Endothelial cell of umbilical vein (primary cell): ENCODE measurements at regions not wholly inside any gene's neighbourhood (a gene's known extent, or its start where the extent isn't known, plus 50 kb on each side); places are given as distances from the start of the nearest gene placed in this dataset.
"Not testable (repeated sequence)": the region's sequence is repeated elsewhere in the genome, so short reads cannot be mapped to it uniquely, and the experiment has no call there.

ENCODE experiments used
- CTCF ChIP-seq, 2 donors: IDR thresholded peaks; 1 replicate in 1 of 2; 2 replicates in 1 of 2; pipeline ENCODE4 v1.5.1; 2011; ENCODE audit warnings: low read length in 2 of 2, mild to moderate bottlenecking in 2 of 2, moderate library complexity in 2 of 2, control low read depth in 1 of 2, inconsistent platforms in 1 of 2, low read depth in 1 of 2; ENCODE audit not compliant: insufficient read depth in 1 of 2; ENCODE audit errors: extremely low read depth in 1 of 2
- EZH2 ChIP-seq: IDR thresholded peaks from 2 replicates; pipeline ENCODE4 v1.6.1; 2012; ENCODE audit warnings: borderline replicate concordance, low read depth, mild to moderate bottlenecking, moderate library complexity, low read length, inconsistent platforms; ENCODE audit not compliant: severe bottlenecking
- GATA2 ChIP-seq: IDR thresholded peaks from 2 replicates; pipeline ENCODE4 v1.7.0; 2011; ENCODE audit warnings: low read depth, mild to moderate bottlenecking, moderate library complexity, mixed read lengths, low read length; ENCODE audit not compliant: insufficient read length, insufficient read depth
- MYC ChIP-seq: IDR thresholded peaks from one replicate; pipeline ENCODE4 v1.6.1; 2011; ENCODE audit warnings: mild to moderate bottlenecking, low read depth, low read length
- POLR2A ChIP-seq: IDR thresholded peaks from 2 replicates; pipeline ENCODE4 v1.6.1; 2012; ENCODE audit warnings: low read depth, mild to moderate bottlenecking, control low read depth, low read length

- not testable (repeated sequence) for TF ChIP-seq CTCF (IDR thresholded peaks at IDR 0.05; ENCODE audit: extremely low read depth in 1 of 2, insufficient read depth in 1 of 2, low read depth in 1 of 2, low read length in 2 of 2); POLR2A; EZH2; GATA2; MYC
These were observed 4454.9 kb upstream of the TPTE start for GRCh38 chr21:6066320-6066985.
